ENCODE measurements at regions not wholly inside any gene's neighbourhood (a gene's known extent, or its start where the extent isn't known, plus 50 kb on each side); places are given as distances from the start of the nearest gene placed in this dataset.

DNA sequence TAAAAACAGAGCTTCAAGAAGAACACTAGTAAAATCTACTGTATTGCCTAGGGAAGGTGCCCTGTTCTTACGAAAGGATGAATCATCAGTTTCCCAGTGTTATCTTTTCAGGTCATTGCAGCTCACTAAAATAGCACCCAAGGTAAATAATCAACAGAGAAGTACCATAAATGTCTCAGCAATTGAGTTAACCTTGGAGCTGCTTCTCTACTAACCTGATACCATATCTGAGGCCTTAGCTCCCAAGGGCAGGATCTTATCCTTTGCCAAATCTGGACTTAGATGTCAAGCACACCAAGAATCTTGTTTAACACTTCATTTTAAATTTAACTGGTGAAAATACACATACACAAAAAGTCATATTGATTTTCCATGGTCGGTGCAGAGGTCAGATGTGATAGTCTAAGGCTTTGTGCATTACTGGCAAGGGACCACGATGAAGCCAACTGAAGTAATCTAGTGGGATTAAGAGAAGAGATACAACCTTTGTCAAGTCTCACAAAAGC, 81.5 kb downstream of the EDN1 start:
- TF ChIP-seq POLR2A (IDR thresholded peaks at IDR 0.05), result no peak
- TF ChIP-seq, protein P1, sequence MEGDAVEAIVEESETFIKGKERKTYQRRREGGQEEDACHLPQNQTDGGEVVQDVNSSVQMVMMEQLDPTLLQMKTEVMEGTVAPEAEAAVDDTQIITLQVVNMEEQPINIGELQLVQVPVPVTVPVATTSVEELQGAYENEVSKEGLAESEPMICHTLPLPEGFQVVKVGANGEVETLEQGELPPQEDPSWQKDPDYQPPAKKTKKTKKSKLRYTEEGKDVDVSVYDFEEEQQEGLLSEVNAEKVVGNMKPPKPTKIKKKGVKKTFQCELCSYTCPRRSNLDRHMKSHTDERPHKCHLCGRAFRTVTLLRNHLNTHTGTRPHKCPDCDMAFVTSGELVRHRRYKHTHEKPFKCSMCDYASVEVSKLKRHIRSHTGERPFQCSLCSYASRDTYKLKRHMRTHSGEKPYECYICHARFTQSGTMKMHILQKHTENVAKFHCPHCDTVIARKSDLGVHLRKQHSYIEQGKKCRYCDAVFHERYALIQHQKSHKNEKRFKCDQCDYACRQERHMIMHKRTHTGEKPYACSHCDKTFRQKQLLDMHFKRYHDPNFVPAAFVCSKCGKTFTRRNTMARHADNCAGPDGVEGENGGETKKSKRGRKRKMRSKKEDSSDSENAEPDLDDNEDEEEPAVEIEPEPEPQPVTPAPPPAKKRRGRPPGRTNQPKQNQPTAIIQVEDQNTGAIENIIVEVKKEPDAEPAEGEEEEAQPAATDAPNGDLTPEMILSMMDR (IDR thresholded peaks at IDR 0.05 in 8 of 11, conservative IDR thresholded peaks at IDR 0.05 in 3 of 11), result no peak

Data from spleen (tissue), 7 donors.